ENCODE measurements at regions not wholly inside any gene's neighbourhood (a gene's known extent, or its start where the extent isn't known, plus 50 kb on each side); places are given as distances from the start of the nearest gene placed in this dataset.
A peak's percentile ranks its signal among the peaks of the same experiment; 100 is the strongest.

GRCh38 chr12:111112311-111113098 is 192.1 kb upstream of the MYL2 start:
- no peak overlapping the region for H2AFZ ChIP-seq (ENCODE audit: insufficient read depth, low read depth, low read length, poor library complexity, severe bottlenecking)
- intact Hi-C loops (cut with micrococcal nuclease) = no loop called here
- ChIA-PET POLR2A (no interaction called here), CTCF (no interaction called here)
- H3K4me3 Mint-ChIP-seq = no peak overlapping the region
- H3K27me3 ChIP-seq (replicated peaks in 1 of 4; ENCODE audit: control extremely low read depth in 1 of 4, control insufficient read depth in 3 of 4, insufficient read depth in 4 of 4, low read length in 3 of 4) = peaks cover 0 to 4% (median 0%) of the 10 kb centered on the region in 4 experiments
- H3K4me2 ChIP-seq (replicated peaks; ENCODE audit: low read depth, low read length, poor library complexity, severe bottlenecking) = no peak overlapping the region
- H3K9me3 Mint-ChIP-seq (ENCODE audit: insufficient read depth) = no peaks in the 10 kb centered on the region
- H3K9ac ChIP-seq (ENCODE audit: low read length) = no peak overlapping the region
- H3K4me3 ChIP-seq (ENCODE audit: control extremely low read depth in 1 of 5, extremely low read depth in 1 of 5, insufficient read depth in 1 of 5, low read depth in 2 of 5, low read length in 4 of 5) = no peak overlapping the region
- TF ChIP-seq EZH2 (IDR thresholded peaks at IDR 0.05; ENCODE audit: borderline replicate concordance, insufficient read depth, low read depth, low read length, poor library complexity, severe bottlenecking) (no peak), CTCF (IDR thresholded peaks at IDR 0.05) (no peak)
- H4K20me1 ChIP-seq (ENCODE audit: control insufficient read depth, insufficient read depth, low read length, poor library complexity, severe bottlenecking) = no peaks in the 10 kb centered on the region
- H3K9me3 ChIP-seq (ENCODE audit: control extremely low read depth in 1 of 3, control insufficient read depth in 2 of 3, insufficient read depth in 1 of 3, low read length in 2 of 3) = no peaks in the 10 kb centered on the region
- H3K4me1 Mint-ChIP-seq = peaks cover 5% of the 10 kb centered on the region
- H3K4me1 ChIP-seq (ENCODE audit: control insufficient read depth in 2 of 2, insufficient read depth in 2 of 2, low read length in 2 of 2) = peaks cover 7% of the 10 kb centered on the region in 2 donors
- H3K79me2 ChIP-seq (ENCODE audit: control insufficient read depth, insufficient read depth, low read length) = no peaks in the 10 kb centered on the region
- H3K27ac ChIP-seq (ENCODE audit: low read length in 2 of 2) = no peak overlapping the region
- DNase-seq (no peak), ATAC-seq (ENCODE audit: low read depth) (no peak)
- WGBS (ENCODE audit: insufficient coverage) = 75% methylated on average over 12 of the region's 14 CpGs
- peaks cover 39% of the 10 kb centered on the region for H3K27me3 Mint-ChIP-seq
- no peaks in the 10 kb centered on the region for H3K36me3 ChIP-seq (replicated peaks in 1 of 2; ENCODE audit: control extremely low read depth in 1 of 2, control insufficient read depth in 1 of 2, extremely low read depth in 1 of 2, insufficient read depth in 2 of 2, low read length in 1 of 2)
- no peak overlapping the region for H3K27ac Mint-ChIP-seq

- no peak overlapping the region for H3K9ac ChIP-seq (ENCODE audit: low read length)
- 0% methylated on average over 2 of the region's 4 CpGs for WGBS (ENCODE audit: insufficient coverage)
- no peak overlapping the region for H3K4me3 ChIP-seq (ENCODE audit: control extremely low read depth in 1 of 5, extremely low read depth in 1 of 5, insufficient read depth in 1 of 5, low read depth in 2 of 5, low read length in 4 of 5)
- H3K4me3 Mint-ChIP-seq = no peak overlapping the region
- H3K27me3 ChIP-seq (replicated peaks in 1 of 4; ENCODE audit: control extremely low read depth in 1 of 4, control insufficient read depth in 3 of 4, insufficient read depth in 4 of 4, low read length in 3 of 4) = peaks cover 0 to 4% (median 0%) of the 10 kb centered on the region in 4 experiments
- peaks cover 5% of the 10 kb centered on the region for H3K4me1 Mint-ChIP-seq
- intact Hi-C loops (cut with micrococcal nuclease) = no loop called here
- no peaks in the 10 kb centered on the region for H3K9me3 Mint-ChIP-seq (ENCODE audit: insufficient read depth)
- H2AFZ ChIP-seq (ENCODE audit: insufficient read depth, low read depth, low read length, poor library complexity, severe bottlenecking) = no peak overlapping the region
- DNase-seq (no peak), ATAC-seq (ENCODE audit: low read depth) (no peak)
- H3K4me2 ChIP-seq (replicated peaks; ENCODE audit: low read depth, low read length, poor library complexity, severe bottlenecking) = peak overlapping the region; percentile 3
- no peaks in the 10 kb centered on the region for H4K20me1 ChIP-seq (ENCODE audit: control insufficient read depth, insufficient read depth, low read length, poor library complexity, severe bottlenecking)
- H3K36me3 ChIP-seq (replicated peaks in 1 of 2; ENCODE audit: control extremely low read depth in 1 of 2, control insufficient read depth in 1 of 2, extremely low read depth in 1 of 2, insufficient read depth in 2 of 2, low read length in 1 of 2) = no peaks in the 10 kb centered on the region
- H3K27me3 Mint-ChIP-seq = peaks cover 40% of the 10 kb centered on the region
- no peaks in the 10 kb centered on the region for H3K79me2 ChIP-seq (ENCODE audit: control insufficient read depth, insufficient read depth, low read length)
- H3K27ac Mint-ChIP-seq = no peak overlapping the region
- TF ChIP-seq EZH2 (IDR thresholded peaks at IDR 0.05; ENCODE audit: borderline replicate concordance, insufficient read depth, low read depth, low read length, poor library complexity, severe bottlenecking) (no peak), CTCF (IDR thresholded peaks at IDR 0.05) (no peak)
- peaks cover 7% of the 10 kb centered on the region in 2 donors for H3K4me1 ChIP-seq (ENCODE audit: control insufficient read depth in 2 of 2, insufficient read depth in 2 of 2, low read length in 2 of 2)
- H3K9me3 ChIP-seq (ENCODE audit: control extremely low read depth in 1 of 3, control insufficient read depth in 2 of 3, insufficient read depth in 1 of 3, low read length in 2 of 3) = no peaks in the 10 kb centered on the region
- ChIA-PET CTCF (no interaction called here), POLR2A (no interaction called here)
- H3K27ac ChIP-seq (ENCODE audit: low read length in 2 of 2) = no peak overlapping the region
These were observed 191.3 kb upstream of the MYL2 start for GRCh38 chr12:111111681-111112080.
